Ovary (tissue), 3 donors: ENCODE measurements at regions not wholly inside any gene's neighbourhood (a gene's known extent, or its start where the extent isn't known, plus 50 kb on each side); places are given as distances from the start of the nearest gene placed in this dataset.

Experiments used
- CTCF ChIP-seq, 3 donors: fragments of 450-650 bp in 2 of 3; fragments of 200-600 bp in 1 of 3; IDR thresholded peaks; one replicate each; pipeline versions ENCODE4 v1.5.1 to v1.8.0; 2016 to 2022; ENCODE audit warnings: antibody characterized with exemption in 3 of 3, mild to moderate bottlenecking in 1 of 3
- POLR2A ChIP-seq: fragments of 450-650 bp; IDR thresholded peaks from one replicate; pipeline ENCODE4 v1.6.1; 2017; ENCODE audit warnings: antibody characterized with exemption, mild to moderate bottlenecking, moderate library complexity
- donor health status: DM: no; HTN: no; CAD: no.

GRCh38 chr5:145228564-145228963 lies 606.6 kb downstream of the PRELID2 start:
- TF ChIP-seq CTCF (IDR thresholded peaks at IDR 0.05) (no peak), POLR2A (no peak)
